ENCODE measurements at regions not wholly inside any gene's neighbourhood (a gene's known extent, or its start where the extent isn't known, plus 50 kb on each side); places are given as distances from the start of the nearest gene placed in this dataset.
"Not testable (repeated sequence)": the region's sequence is repeated elsewhere in the genome, so short reads cannot be mapped to it uniquely, and the experiment has no call there.

GRCh38 chr15:21357056-21357455 is 83.2 kb downstream of the POTEB3 start:
- not testable (repeated sequence) for H3K23ac ChIP-seq (ENCODE audit: low read depth, low read length, poor library complexity); H3K4ac ChIP-seq (ENCODE audit: low read length); H3K79me1 ChIP-seq (ENCODE audit: low read depth, low read length); H2BK120ac ChIP-seq (ENCODE audit: low read depth, low read length); H2AK5ac ChIP-seq (ENCODE audit: low read depth, low read length); H2BK5ac ChIP-seq (ENCODE audit: low read length); H3K18ac ChIP-seq (ENCODE audit: low read length); H3K9me3 ChIP-seq (replicated peaks in 1 of 2; ENCODE audit: control insufficient read depth in 2 of 2, insufficient read depth in 1 of 2, low read depth in 1 of 2, low read length in 2 of 2); DNase-seq (ENCODE audit: low spot score); H4K8ac ChIP-seq (ENCODE audit: low read depth, low read length); H2BK15ac ChIP-seq (ENCODE audit: low read length); H2AFZ ChIP-seq (ENCODE audit: low read length); H3K9ac ChIP-seq (ENCODE audit: low read depth, low read length, poor library complexity); H3K36me3 ChIP-seq (replicated peaks in 1 of 2; ENCODE audit: control insufficient read depth in 2 of 2, insufficient read depth in 2 of 2, low read length in 2 of 2); H4K91ac ChIP-seq (ENCODE audit: low read depth, low read length, poor library complexity); H3K4me3 ChIP-seq (ENCODE audit: low read length in 2 of 2); H3K4me2 ChIP-seq (ENCODE audit: insufficient read depth, low read length, poor library complexity, severe bottlenecking); H3K4me1 ChIP-seq (ENCODE audit: control insufficient read depth in 2 of 2, insufficient read depth in 1 of 2, low read depth in 1 of 2, low read length in 2 of 2); H2BK12ac ChIP-seq (ENCODE audit: low read length); H3K14ac ChIP-seq (ENCODE audit: low read length); H3K27me3 ChIP-seq (ENCODE audit: control insufficient read depth in 3 of 3, insufficient read depth in 3 of 3, low read depth in 1 of 3, low read length in 3 of 3); H3K27ac ChIP-seq (replicated peaks; ENCODE audit: low read length)
- no CpG with 5 or more reads among the region's 6 CpGs for WGBS, 2 donors (ENCODE audit: extremely low coverage in 2 of 2, insufficient read length in 2 of 2, insufficient replicate concordance in 1 of 2)

- not testable (repeated sequence) for H2BK15ac ChIP-seq (ENCODE audit: low read length); H2BK12ac ChIP-seq (ENCODE audit: low read length); H2AK5ac ChIP-seq (ENCODE audit: low read depth, low read length); H3K4ac ChIP-seq (ENCODE audit: low read length); H3K27ac ChIP-seq (replicated peaks; ENCODE audit: low read length); H4K8ac ChIP-seq (ENCODE audit: low read depth, low read length); H3K9me3 ChIP-seq (replicated peaks in 1 of 2; ENCODE audit: control insufficient read depth in 2 of 2, insufficient read depth in 1 of 2, low read depth in 1 of 2, low read length in 2 of 2); H3K23ac ChIP-seq (ENCODE audit: low read depth, low read length, poor library complexity); H3K14ac ChIP-seq (ENCODE audit: low read length); H2BK5ac ChIP-seq (ENCODE audit: low read length); H4K91ac ChIP-seq (ENCODE audit: low read depth, low read length, poor library complexity); H3K27me3 ChIP-seq (ENCODE audit: control insufficient read depth in 3 of 3, insufficient read depth in 3 of 3, low read depth in 1 of 3, low read length in 3 of 3); H3K79me1 ChIP-seq (ENCODE audit: low read depth, low read length); DNase-seq (ENCODE audit: low spot score); H3K36me3 ChIP-seq (replicated peaks in 1 of 2; ENCODE audit: control insufficient read depth in 2 of 2, insufficient read depth in 2 of 2, low read length in 2 of 2); H3K4me3 ChIP-seq (ENCODE audit: low read length in 2 of 2); H3K9ac ChIP-seq (ENCODE audit: low read depth, low read length, poor library complexity); H3K18ac ChIP-seq (ENCODE audit: low read length); H3K4me2 ChIP-seq (ENCODE audit: insufficient read depth, low read length, poor library complexity, severe bottlenecking); H3K4me1 ChIP-seq (ENCODE audit: control insufficient read depth in 2 of 2, insufficient read depth in 1 of 2, low read depth in 1 of 2, low read length in 2 of 2); H2BK120ac ChIP-seq (ENCODE audit: low read depth, low read length); H2AFZ ChIP-seq (ENCODE audit: low read length)
- WGBS, 2 donors (ENCODE audit: extremely low coverage in 2 of 2, insufficient read length in 2 of 2, insufficient replicate concordance in 1 of 2): no CpG with 5 or more reads among the region's 6 CpGs
Measured at GRCh38 chr15:21355944-21356343, 84.4 kb downstream of the POTEB3 start.

GRCh38 chr15:21354597-21354996 is 85.7 kb downstream of the POTEB3 start:
- H2AFZ ChIP-seq (ENCODE audit: low read length); H3K18ac ChIP-seq (ENCODE audit: low read length); H3K27me3 ChIP-seq (ENCODE audit: control insufficient read depth in 3 of 3, insufficient read depth in 3 of 3, low read depth in 1 of 3, low read length in 3 of 3); H3K27ac ChIP-seq (replicated peaks; ENCODE audit: low read length); H3K4me2 ChIP-seq (ENCODE audit: insufficient read depth, low read length, poor library complexity, severe bottlenecking); H3K79me1 ChIP-seq (ENCODE audit: low read depth, low read length); H2BK12ac ChIP-seq (ENCODE audit: low read length); H3K4me3 ChIP-seq (ENCODE audit: low read length in 2 of 2); H4K8ac ChIP-seq (ENCODE audit: low read depth, low read length); H3K23ac ChIP-seq (ENCODE audit: low read depth, low read length, poor library complexity); H3K36me3 ChIP-seq (replicated peaks in 1 of 2; ENCODE audit: control insufficient read depth in 2 of 2, insufficient read depth in 2 of 2, low read length in 2 of 2); DNase-seq (ENCODE audit: low spot score); H4K91ac ChIP-seq (ENCODE audit: low read depth, low read length, poor library complexity); H3K14ac ChIP-seq (ENCODE audit: low read length); H2BK120ac ChIP-seq (ENCODE audit: low read depth, low read length); H3K9ac ChIP-seq (ENCODE audit: low read depth, low read length, poor library complexity); H3K9me3 ChIP-seq (replicated peaks in 1 of 2; ENCODE audit: control insufficient read depth in 2 of 2, insufficient read depth in 1 of 2, low read depth in 1 of 2, low read length in 2 of 2); H2BK15ac ChIP-seq (ENCODE audit: low read length); H3K4me1 ChIP-seq (ENCODE audit: control insufficient read depth in 2 of 2, insufficient read depth in 1 of 2, low read depth in 1 of 2, low read length in 2 of 2); H2BK5ac ChIP-seq (ENCODE audit: low read length); H2AK5ac ChIP-seq (ENCODE audit: low read depth, low read length); H3K4ac ChIP-seq (ENCODE audit: low read length): not testable (repeated sequence)
- WGBS, 2 donors (ENCODE audit: extremely low coverage in 2 of 2, insufficient read length in 2 of 2, insufficient replicate concordance in 1 of 2): no CpG with 5 or more reads among the region's 20 CpGs

- not testable (repeated sequence) for H3K4ac ChIP-seq (ENCODE audit: low read length); H3K9ac ChIP-seq (ENCODE audit: low read depth, low read length, poor library complexity); H3K4me1 ChIP-seq (ENCODE audit: control insufficient read depth in 2 of 2, insufficient read depth in 1 of 2, low read depth in 1 of 2, low read length in 2 of 2); H2AFZ ChIP-seq (ENCODE audit: low read length); DNase-seq (ENCODE audit: low spot score); H2AK5ac ChIP-seq (ENCODE audit: low read depth, low read length); H2BK15ac ChIP-seq (ENCODE audit: low read length); H3K9me3 ChIP-seq (replicated peaks in 1 of 2; ENCODE audit: control insufficient read depth in 2 of 2, insufficient read depth in 1 of 2, low read depth in 1 of 2, low read length in 2 of 2); H4K91ac ChIP-seq (ENCODE audit: low read depth, low read length, poor library complexity); H2BK12ac ChIP-seq (ENCODE audit: low read length); H3K23ac ChIP-seq (ENCODE audit: low read depth, low read length, poor library complexity); H3K79me1 ChIP-seq (ENCODE audit: low read depth, low read length); H3K27me3 ChIP-seq (ENCODE audit: control insufficient read depth in 3 of 3, insufficient read depth in 3 of 3, low read depth in 1 of 3, low read length in 3 of 3); H2BK5ac ChIP-seq (ENCODE audit: low read length); H3K27ac ChIP-seq (replicated peaks; ENCODE audit: low read length); H3K36me3 ChIP-seq (replicated peaks in 1 of 2; ENCODE audit: control insufficient read depth in 2 of 2, insufficient read depth in 2 of 2, low read length in 2 of 2); H3K18ac ChIP-seq (ENCODE audit: low read length); H2BK120ac ChIP-seq (ENCODE audit: low read depth, low read length); H3K4me3 ChIP-seq (ENCODE audit: low read length in 2 of 2); H3K4me2 ChIP-seq (ENCODE audit: insufficient read depth, low read length, poor library complexity, severe bottlenecking); H4K8ac ChIP-seq (ENCODE audit: low read depth, low read length); H3K14ac ChIP-seq (ENCODE audit: low read length)
- no CpG with 5 or more reads among the region's 40 CpGs for WGBS, 2 donors (ENCODE audit: extremely low coverage in 2 of 2, insufficient read length in 2 of 2, insufficient replicate concordance in 1 of 2)
Measured at GRCh38 chr15:21352670-21353318, 87.5 kb downstream of the POTEB3 start.
